GM12878 (cell line): ENCODE measurements at regions not wholly inside any gene's neighbourhood (a gene's known extent, or its start where the extent isn't known, plus 50 kb on each side); places are given as distances from the start of the nearest gene placed in this dataset.

Experiments
- CTCF ChIP-seq, 3 experiments: IDR thresholded peaks in 2 of 3; conservative IDR thresholded peaks in 1 of 3; 2 replicates each; pipeline ENCODE4 v1.5.1; 2011; ENCODE audit warnings: low read depth in 3 of 3, low read length in 3 of 3, mild to moderate bottlenecking in 3 of 3, control low read depth in 2 of 3, moderate library complexity in 2 of 3, inconsistent platforms in 1 of 3, mixed read lengths in 1 of 3; ENCODE audit not compliant: control insufficient read depth in 2 of 3, insufficient read depth in 1 of 3; ENCODE audit errors: extremely low read depth in 1 of 3
- MEF2A ChIP-seq: IDR thresholded peaks from 2 replicates; pipeline ENCODE4 v1.6.1; 2011; ENCODE audit warnings: low read depth, mild to moderate bottlenecking, low read length, moderate library complexity; ENCODE audit not compliant: insufficient read depth
- MLLT1 ChIP-seq: fragments of 450-650 bp; IDR thresholded peaks from 2 replicates; pipeline ENCODE4 v1.6.1; 2016; ENCODE audit warnings: mild to moderate bottlenecking
- PML ChIP-seq: IDR thresholded peaks from 2 replicates; pipeline ENCODE4 v1.6.1; 2012; ENCODE audit warnings: low read length, inconsistent platforms
- POLR2A ChIP-seq: IDR thresholded peaks from 2 replicates; pipeline ENCODE4 v1.6.1; 2011; ENCODE audit warnings: low read depth, mild to moderate bottlenecking, low read length
- POLR2AphosphoS5 ChIP-seq: IDR thresholded peaks from 2 replicates; pipeline ENCODE4 v1.6.1; 2011; ENCODE audit warnings: mild to moderate bottlenecking, low read length, inconsistent platforms
- STAT1 ChIP-seq: fragments of 450-650 bp; conservative IDR thresholded peaks from 2 replicates; pipeline ENCODE4 v1.6.1; 2014; ENCODE audit warnings: antibody characterized with exemption, mild to moderate bottlenecking
- USF2 ChIP-seq: IDR thresholded peaks from 2 replicates; pipeline ENCODE4 v1.6.1; 2011; ENCODE audit warnings: low read depth, low read length, improper control_type of control experiment, borderline replicate concordance

- no peak for TF ChIP-seq PML
- no peak for TF ChIP-seq STAT1
- no peak for TF ChIP-seq CTCF (IDR thresholded peaks at IDR 0.05 in 2 of 3, conservative IDR thresholded peaks at IDR 0.05 in 1 of 3; ENCODE audit: control insufficient read depth in 2 of 3, extremely low read depth in 1 of 3, insufficient read depth in 1 of 3, low read depth in 3 of 3, low read length in 3 of 3)
- TF ChIP-seq POLR2AphosphoS5: no peak
- no peak for TF ChIP-seq POLR2A
- TF ChIP-seq USF2: no peak
- TF ChIP-seq MEF2A: no peak
- no peak for TF ChIP-seq MLLT1
Observed at GRCh38 chr3:117618462-117618861, 908.9 kb downstream of the TUSC7 start.
